SU-DHL-6 (cell line): ENCODE measurements at regions not wholly inside any gene's neighbourhood (a gene's known extent, or its start where the extent isn't known, plus 50 kb on each side); places are given as distances from the start of the nearest gene placed in this dataset.

Source experiments
- EZH2phosphoT487 ChIP-seq: fragments of 200-600 bp; sonication (generic), shearing (Covaris generic); conservative IDR thresholded peaks from 2 replicates; pipeline ENCODE4 v1.6.1; 2018; ENCODE audit warnings: mild to moderate bottlenecking, antibody characterized with exemption, low read length, moderate library complexity, mixed read lengths
- TF ChIP-seq, protein P1 (sequence below): fragments of 200-600 bp; sonication (generic); IDR thresholded peaks from one replicate; pipeline ENCODE4 v1.5.1; 2017; ENCODE audit warnings: antibody characterized with exemption, mild to moderate bottlenecking, low read length, moderate library complexity; ENCODE audit not compliant: insufficient read depth, poor library complexity, severe bottlenecking

GRCh38 chr13:53507741-53508140 is 479.1 kb downstream of the OLFM4 start:
- TF ChIP-seq EZH2phosphoT487 = no peak
- TF ChIP-seq, protein P1, sequence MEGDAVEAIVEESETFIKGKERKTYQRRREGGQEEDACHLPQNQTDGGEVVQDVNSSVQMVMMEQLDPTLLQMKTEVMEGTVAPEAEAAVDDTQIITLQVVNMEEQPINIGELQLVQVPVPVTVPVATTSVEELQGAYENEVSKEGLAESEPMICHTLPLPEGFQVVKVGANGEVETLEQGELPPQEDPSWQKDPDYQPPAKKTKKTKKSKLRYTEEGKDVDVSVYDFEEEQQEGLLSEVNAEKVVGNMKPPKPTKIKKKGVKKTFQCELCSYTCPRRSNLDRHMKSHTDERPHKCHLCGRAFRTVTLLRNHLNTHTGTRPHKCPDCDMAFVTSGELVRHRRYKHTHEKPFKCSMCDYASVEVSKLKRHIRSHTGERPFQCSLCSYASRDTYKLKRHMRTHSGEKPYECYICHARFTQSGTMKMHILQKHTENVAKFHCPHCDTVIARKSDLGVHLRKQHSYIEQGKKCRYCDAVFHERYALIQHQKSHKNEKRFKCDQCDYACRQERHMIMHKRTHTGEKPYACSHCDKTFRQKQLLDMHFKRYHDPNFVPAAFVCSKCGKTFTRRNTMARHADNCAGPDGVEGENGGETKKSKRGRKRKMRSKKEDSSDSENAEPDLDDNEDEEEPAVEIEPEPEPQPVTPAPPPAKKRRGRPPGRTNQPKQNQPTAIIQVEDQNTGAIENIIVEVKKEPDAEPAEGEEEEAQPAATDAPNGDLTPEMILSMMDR = no peak
